K562 (cell line): ENCODE measurements at regions not wholly inside any gene's neighbourhood (a gene's known extent, or its start where the extent isn't known, plus 50 kb on each side); places are given as distances from the start of the nearest gene placed in this dataset.

Experiments
- ATAC-seq: fragments of 200-7000 bp; cut with Tn5 transposase; 3 replicates; pipeline ENCODE4 v1.9.1; 2020; ENCODE audit warnings: moderate library complexity
- BruUV-seq: library from RNA; stranded (reverse); fragments of 400-500 nt; replicated peaks from 2 replicates; lab custom pipeline; 2021; lab: Mats Ljungman, UMichigan
- CTCF ChIA-PET: fragments of 300-600 bp; formaldehyde crosslinking; extraction: SDS; loops from one replicate; lab custom pipeline; 2021; ENCODE audit warnings: low intra/inter-chr PET ratio; lab: Yijun Ruan, JAX
- POLR2A ChIA-PET: fragments of 300-600, 350-650 bp; sonication (Branson Sonifier 250); formaldehyde crosslinking; extraction: SDS; loops from one replicate; lab custom pipeline; 2021; ENCODE audit warnings: antibody characterized with exemption, inconsistent platforms; lab: Yijun Ruan, JAX
- DNase-seq, 4 experiments: peaks; one replicate each; pipeline versions ENCODE4 v3.0.0 to v3.0.0-alpha.2; 2011 to 2018; ENCODE audit warnings: low spot score in 3 of 4, mixed read lengths in 3 of 4; ENCODE audit errors: extremely low read depth in 1 of 4
- FAIRE-seq: peaks from 2 replicates; lab custom pipeline; 2011; peaks lifted over from hg19 to GRCh38; lab: Jason Lieb, UNC
- H2AFZ ChIP-seq: 2 replicates; pipeline ENCODE4 v1.6.0; 2011; ENCODE audit warnings: low read depth, low read length, control low read depth, inconsistent platforms
- H3K27ac ChIP-seq: fragments of 200-600 bp; 3 replicates; pipeline ENCODE4 v1.8.0; 2011; ENCODE audit warnings: low read depth, mild to moderate bottlenecking, control low read depth, inconsistent platforms, low read length, moderate library complexity, mixed read lengths; ENCODE audit errors: extremely low read depth
- H3K27me3 ChIP-seq, 2 experiments: fragments of 300-600 bp in 1 of 2; 2 replicates in 1 of 2; 3 replicates in 1 of 2; pipeline versions ENCODE4 v1.6.0 to v1.8.0; 2011; ENCODE audit warnings: inconsistent platforms in 2 of 2, low read length in 2 of 2, mild to moderate bottlenecking in 1 of 2, mixed read lengths in 1 of 2, moderate library complexity in 1 of 2; ENCODE audit not compliant: control insufficient read depth in 2 of 2, insufficient read depth in 2 of 2
- H3K36me3 ChIP-seq: fragments of 300-600 bp; 3 replicates; pipeline ENCODE4 v1.8.0; 2011; ENCODE audit warnings: mild to moderate bottlenecking, low read length, inconsistent platforms; ENCODE audit not compliant: control insufficient read depth, insufficient read depth
- H3K4me1 ChIP-seq, 2 experiments: fragments of 200-600 bp in 1 of 2; replicated peaks in 1 of 2; 2 replicates in 1 of 2; 3 replicates in 1 of 2; pipeline versions ENCODE4 v1.5.1 to v1.8.0; 2011; ENCODE audit warnings: inconsistent platforms in 2 of 2, low read length in 2 of 2, mild to moderate bottlenecking in 1 of 2, mixed read lengths in 1 of 2, moderate library complexity in 1 of 2; ENCODE audit not compliant: control insufficient read depth in 2 of 2, insufficient read depth in 2 of 2
- H3K4me2 ChIP-seq: 2 replicates; pipeline ENCODE4 v1.6.1; 2011; ENCODE audit warnings: low read length, control low read depth, inconsistent platforms, mixed read lengths; ENCODE audit not compliant: insufficient read depth
- H3K4me3 ChIP-seq: fragments of 200-600 bp; sonication (generic), shearing (Covaris generic); 2 replicates; pipeline ENCODE4 v1.5.1; 2016; ENCODE audit warnings: control low read depth, inconsistent platforms
- H3K79me2 ChIP-seq: fragments of 200-600 bp; 3 replicates; pipeline ENCODE4 v1.8.0; 2011; ENCODE audit warnings: low read length, inconsistent platforms; ENCODE audit not compliant: control insufficient read depth, insufficient read depth
- H3K9ac ChIP-seq, 2 experiments: 2 replicates each; pipeline versions ENCODE4 v1.6.0 to v1.6.1; 2011; ENCODE audit warnings: low read depth in 2 of 2, low read length in 2 of 2, control low read depth in 1 of 2, inconsistent platforms in 1 of 2, mild to moderate bottlenecking in 1 of 2, mixed read lengths in 1 of 2; ENCODE audit not compliant: insufficient read depth in 1 of 2
- H3K9me1 ChIP-seq: one replicate; pipeline ENCODE4 v1.6.0; 2011; ENCODE audit warnings: inconsistent platforms, mild to moderate bottlenecking, low read length, moderate library complexity; ENCODE audit not compliant: control insufficient read depth, insufficient read depth
- H3K9me3 ChIP-seq: replicated peaks from 2 replicates; pipeline ENCODE4 v1.5.1; 2011; ENCODE audit warnings: low read depth, low read length, inconsistent platforms; ENCODE audit not compliant: control insufficient read depth, insufficient read depth
- H4K20me1 ChIP-seq: replicated peaks from 2 replicates; pipeline ENCODE4 v1.6.1; 2011; ENCODE audit warnings: low read length, inconsistent platforms, mixed read lengths; ENCODE audit not compliant: control insufficient read depth, insufficient read depth
- ARNT ChIP-seq, 2 experiments: fragments of 450-650 bp; IDR thresholded peaks; 2 replicates each; pipeline ENCODE4 v1.6.1; 2016; ENCODE audit warnings: mild to moderate bottlenecking in 1 of 2
- NFIC ChIP-seq: fragments of 450-650 bp; IDR thresholded peaks from 2 replicates; pipeline ENCODE4 v1.6.1; 2017; ENCODE audit warnings: mild to moderate bottlenecking, inconsistent platforms
- ZNF778 ChIP-seq: fragments of 450-650 bp; formaldehyde crosslinking; IDR thresholded peaks from 2 replicates; pipeline ENCODE4 v1.4.0; 2020; ENCODE audit warnings: mild to moderate bottlenecking, moderate library complexity
- WGBS: fragments of 100-300 bp; shearing (Covaris generic); methylation state at CpG from one replicate; pipeline ENCODE4 v1.1.6; 2016; ENCODE audit warnings: low coverage, mixed read lengths; ENCODE audit not compliant: insufficient coverage; ENCODE audit errors: missing lambda C conversion rate; 5-methylcytosine and 5-hydroxymethylcytosine counted together
- in situ Hi-C: fragments of 300-500 bp; cut with MboI; formaldehyde crosslinking; loops from 4 replicates; pipeline ENCODE4 v1.15.0; 2018; ENCODE audit warnings: inconsistent platforms, mixed read lengths
- intact Hi-C: fragments of 100-400 bp; cut with micrococcal nuclease; formaldehyde crosslinking; loops from 2 replicates; pipeline ENCODE4 v1.14.2; 2022

- in situ Hi-C loops = no loop called here
Observed at GRCh38 chr6:135796643-135797305, 54.7 kb upstream of the PDE7B start.

GRCh38 chr6:135797361-135797760 lies 54.1 kb upstream of the PDE7B start:
- intact Hi-C loops = no loop called here
- 1% methylated on average over 3 of the region's 3 CpGs for WGBS

More at GRCh38 chr6:135796643-135797305, 54.7 kb upstream of the PDE7B start:
- no peak overlapping the region for H3K4me2 ChIP-seq
- intact Hi-C loops = no loop called here
- BruUV-seq = no TSS peak
- H3K79me2 ChIP-seq = no peaks in the 10 kb centered on the region
- FAIRE-seq (no peak), DNase-seq (no peak), ATAC-seq (no peak)
- WGBS = under 1% methylated on average over 7 of the region's 7 CpGs
- no peak overlapping the region for H3K9ac ChIP-seq
- TF ChIP-seq NFIC (peak; percentile 43; the same call in 1 of the 2 replicates), ARNT (IDR thresholded peaks at IDR 0.05) (no peak)
- ChIA-PET CTCF (no interaction called here), POLR2A (no interaction called here)
- no peak overlapping the region for H3K4me3 ChIP-seq
- no peaks in the 10 kb centered on the region for H3K36me3 ChIP-seq
- H3K4me1 ChIP-seq = no peaks in the 10 kb centered on the region
- no peak overlapping the region for H2AFZ ChIP-seq
- no peaks in the 10 kb centered on the region; a peak in 1 of 5 replicates for H3K27me3 ChIP-seq
- no peaks in the 10 kb centered on the region for H4K20me1 ChIP-seq
- H3K9me1 ChIP-seq = no peaks in the 10 kb centered on the region
- no peak overlapping the region for H3K27ac ChIP-seq
- H3K9me3 ChIP-seq = no peaks in the 10 kb centered on the region

More at GRCh38 chr6:135797361-135797760, 54.1 kb upstream of the PDE7B start:
- no peak overlapping the region for H3K9ac ChIP-seq
- no peak for FAIRE-seq
- H3K4me1 ChIP-seq = no peaks in the 10 kb centered on the region
- no peak overlapping the region for H2AFZ ChIP-seq
- in situ Hi-C loops = no loop called here
- no peaks in the 10 kb centered on the region for H4K20me1 ChIP-seq
- CTCF ChIA-PET = no interaction called here
- H3K36me3 ChIP-seq = no peaks in the 10 kb centered on the region
- H3K27ac ChIP-seq = no peak overlapping the region
- no peaks in the 10 kb centered on the region for H3K79me2 ChIP-seq
- H3K27me3 ChIP-seq = no peaks in the 10 kb centered on the region; a peak in 1 of 5 replicates
- DNase-seq = no peak
- ATAC-seq = no peak
- no peaks in the 10 kb centered on the region for H3K9me1 ChIP-seq
- H3K4me3 ChIP-seq = no peak overlapping the region
- no peak for TF ChIP-seq ZNF778
- POLR2A ChIA-PET = no interaction called here
- no peaks in the 10 kb centered on the region for H3K9me3 ChIP-seq
- H3K4me2 ChIP-seq = no peak overlapping the region
- no TSS peak for BruUV-seq
